ENCODE measurements at regions not wholly inside any gene's neighbourhood (a gene's known extent, or its start where the extent isn't known, plus 50 kb on each side); places are given as distances from the start of the nearest gene placed in this dataset.
"Not testable (repeated sequence)": the region's sequence is repeated elsewhere in the genome, so short reads cannot be mapped to it uniquely, and the experiment has no call there.

DNA sequence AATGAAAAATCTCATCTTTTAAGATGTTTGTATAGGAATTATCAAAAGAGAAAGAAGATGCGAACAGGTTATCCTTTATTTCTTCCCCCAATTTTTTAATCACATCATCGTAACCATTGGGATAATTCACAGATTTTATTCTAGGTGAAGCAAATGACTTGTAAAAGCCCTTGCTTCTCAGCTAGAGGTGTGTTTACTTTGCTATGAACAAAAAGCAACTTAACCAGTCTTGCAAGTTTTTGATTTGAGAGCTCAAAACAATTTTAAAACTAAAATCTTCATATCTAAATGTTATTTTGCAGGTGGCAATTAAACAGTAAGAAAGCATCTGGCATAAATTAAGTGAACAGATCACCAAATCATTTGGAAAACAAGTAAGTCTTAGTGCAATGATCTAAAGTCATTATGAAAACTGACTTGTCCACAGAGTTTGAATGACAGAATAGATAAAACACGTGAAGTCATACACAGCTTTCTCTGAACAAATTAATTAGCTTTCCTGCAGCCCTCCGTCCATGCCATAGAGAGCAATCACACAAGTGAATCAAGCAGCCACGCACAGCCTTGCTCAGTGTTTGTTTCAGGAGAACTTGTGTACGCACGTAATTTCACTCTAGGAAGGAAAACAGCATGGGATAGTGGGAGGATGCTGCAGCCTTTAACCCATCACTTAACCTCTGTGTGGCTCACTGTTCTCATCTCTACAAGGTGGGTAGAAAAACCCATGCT, 85.0 kb upstream of the ZNF800 start:
- H3K4me1 Mint-ChIP-seq (ENCODE audit: low read depth), result no peaks in the 10 kb centered on the region
- H3K9me3 Mint-ChIP-seq (ENCODE audit: low read depth), result peaks cover 2% of the 10 kb centered on the region
- H3K27ac Mint-ChIP-seq (ENCODE audit: unreplicated experiment), result no peak overlapping the region
- TF ChIP-seq, protein P1, sequence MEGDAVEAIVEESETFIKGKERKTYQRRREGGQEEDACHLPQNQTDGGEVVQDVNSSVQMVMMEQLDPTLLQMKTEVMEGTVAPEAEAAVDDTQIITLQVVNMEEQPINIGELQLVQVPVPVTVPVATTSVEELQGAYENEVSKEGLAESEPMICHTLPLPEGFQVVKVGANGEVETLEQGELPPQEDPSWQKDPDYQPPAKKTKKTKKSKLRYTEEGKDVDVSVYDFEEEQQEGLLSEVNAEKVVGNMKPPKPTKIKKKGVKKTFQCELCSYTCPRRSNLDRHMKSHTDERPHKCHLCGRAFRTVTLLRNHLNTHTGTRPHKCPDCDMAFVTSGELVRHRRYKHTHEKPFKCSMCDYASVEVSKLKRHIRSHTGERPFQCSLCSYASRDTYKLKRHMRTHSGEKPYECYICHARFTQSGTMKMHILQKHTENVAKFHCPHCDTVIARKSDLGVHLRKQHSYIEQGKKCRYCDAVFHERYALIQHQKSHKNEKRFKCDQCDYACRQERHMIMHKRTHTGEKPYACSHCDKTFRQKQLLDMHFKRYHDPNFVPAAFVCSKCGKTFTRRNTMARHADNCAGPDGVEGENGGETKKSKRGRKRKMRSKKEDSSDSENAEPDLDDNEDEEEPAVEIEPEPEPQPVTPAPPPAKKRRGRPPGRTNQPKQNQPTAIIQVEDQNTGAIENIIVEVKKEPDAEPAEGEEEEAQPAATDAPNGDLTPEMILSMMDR (IDR thresholded peaks at IDR 0.05), result no peak
- H3K4me3 Mint-ChIP-seq (ENCODE audit: unreplicated experiment), result no peak overlapping the region
- no peak for DNase-seq (ENCODE audit: low spot score)
- H3K27me3 Mint-ChIP-seq (ENCODE audit: low read depth), result peaks cover 11% of the 10 kb centered on the region
- no peaks in the 10 kb centered on the region for H3K36me3 Mint-ChIP-seq (ENCODE audit: low read depth)

GRCh38 chr7:127476618-127477017, 84.1 kb upstream of the ZNF800 start:
- Mint-ChIP-seq H3K27me3 (ENCODE audit: low read depth) (peaks cover 9% of the 10 kb centered on the region), H3K9me3 (ENCODE audit: low read depth) (peaks cover 2% of the 10 kb centered on the region), H3K4me3 (ENCODE audit: unreplicated experiment) (no peak overlapping the region), H3K36me3 (ENCODE audit: low read depth) (no peaks in the 10 kb centered on the region), H3K4me1 (ENCODE audit: low read depth) (no peaks in the 10 kb centered on the region), H3K27ac (ENCODE audit: unreplicated experiment) (no peak overlapping the region)
- no peak for DNase-seq (ENCODE audit: low spot score)
- TF ChIP-seq, protein P1 (IDR thresholded peaks at IDR 0.05), result no peak

DNA sequence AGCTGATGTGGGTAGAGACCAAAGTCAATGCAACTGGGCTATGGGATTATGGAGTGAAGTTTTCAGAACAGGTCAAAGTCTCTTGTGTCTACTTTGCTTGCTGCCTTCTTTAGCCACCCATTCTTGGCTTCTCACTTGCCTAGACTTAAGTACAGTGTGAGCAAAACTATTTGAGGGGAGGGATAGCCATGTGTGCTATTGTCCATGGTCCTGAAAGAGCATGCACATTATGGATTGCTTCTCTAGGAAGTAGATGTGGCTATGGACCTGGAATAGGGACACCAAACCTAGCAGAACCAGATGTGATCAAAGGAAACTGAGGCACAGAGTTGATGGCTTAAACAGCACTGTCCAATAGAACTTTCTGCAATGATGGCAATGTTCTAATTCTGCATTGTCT, 81.9 kb upstream of the ZNF800 start:
- no peaks in the 10 kb centered on the region for H3K4me1 Mint-ChIP-seq (ENCODE audit: low read depth)
- peaks cover 5% of the 10 kb centered on the region for H3K9me3 Mint-ChIP-seq (ENCODE audit: low read depth)
- H3K36me3 Mint-ChIP-seq (ENCODE audit: low read depth), result no peaks in the 10 kb centered on the region
- no peak overlapping the region for H3K4me3 Mint-ChIP-seq (ENCODE audit: unreplicated experiment)
- no peak for DNase-seq (ENCODE audit: low spot score)
- TF ChIP-seq, protein P1 (IDR thresholded peaks at IDR 0.05), result no peak
- H3K27me3 Mint-ChIP-seq (ENCODE audit: low read depth), result peaks cover 8% of the 10 kb centered on the region
- no peak overlapping the region for H3K27ac Mint-ChIP-seq (ENCODE audit: unreplicated experiment)

DNA sequence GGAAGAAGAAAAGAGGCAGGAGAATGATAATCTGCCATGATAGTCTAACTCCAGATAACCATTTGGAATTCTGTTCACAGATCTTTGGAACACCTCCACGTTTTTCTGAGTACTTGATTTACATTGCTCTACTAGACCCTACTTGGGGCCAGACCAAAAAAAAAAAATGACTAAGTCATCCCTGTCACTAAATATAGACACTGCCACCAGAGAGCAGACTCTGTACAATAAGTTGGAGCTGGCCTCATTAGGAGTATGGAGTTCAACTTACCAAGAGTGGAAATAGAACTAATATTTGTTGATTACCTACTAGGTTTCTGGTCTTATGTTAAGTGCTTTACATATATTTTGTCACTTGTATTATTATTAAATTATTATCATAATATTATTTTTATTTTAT, 80.9 kb upstream of the ZNF800 start:
- H3K4me1 Mint-ChIP-seq (ENCODE audit: low read depth), result no peaks in the 10 kb centered on the region
- no peak overlapping the region for H3K27ac Mint-ChIP-seq (ENCODE audit: unreplicated experiment)
- H3K27me3 Mint-ChIP-seq (ENCODE audit: low read depth), result peaks cover 7% of the 10 kb centered on the region
- H3K4me3 Mint-ChIP-seq (ENCODE audit: unreplicated experiment), result no peak overlapping the region
- no peak for DNase-seq (ENCODE audit: low spot score)
- TF ChIP-seq, protein P1 (IDR thresholded peaks at IDR 0.05), result no peak
- H3K9me3 Mint-ChIP-seq (ENCODE audit: low read depth), result peaks cover 5% of the 10 kb centered on the region
- H3K36me3 Mint-ChIP-seq (ENCODE audit: low read depth), result no peaks in the 10 kb centered on the region

GRCh38 chr7:127460077-127460476, 67.6 kb upstream of the ZNF800 start:
- Mint-ChIP-seq H3K36me3 (ENCODE audit: low read depth) (no peaks in the 10 kb centered on the region), H3K4me3 (ENCODE audit: unreplicated experiment) (no peak overlapping the region), H3K9me3 (ENCODE audit: low read depth) (peaks cover 32% of the 10 kb centered on the region), H3K27me3 (ENCODE audit: low read depth) (peaks cover 1% of the 10 kb centered on the region), H3K4me1 (ENCODE audit: low read depth) (no peaks in the 10 kb centered on the region), H3K27ac (ENCODE audit: unreplicated experiment) (no peak overlapping the region)
- DNase-seq (ENCODE audit: low spot score), result no peak
- TF ChIP-seq, protein P1 (IDR thresholded peaks at IDR 0.05), result no peak

GRCh38 chr7:127451258-127451657, 58.8 kb upstream of the ZNF800 start:
- Mint-ChIP-seq H3K9me3 (ENCODE audit: low read depth) (peaks cover 53% of the 10 kb centered on the region), H3K27me3 (ENCODE audit: low read depth) (peaks cover 41% of the 10 kb centered on the region)
- H3K27ac Mint-ChIP-seq (ENCODE audit: unreplicated experiment); H3K4me1 Mint-ChIP-seq (ENCODE audit: low read depth); DNase-seq (ENCODE audit: low spot score); H3K4me3 Mint-ChIP-seq (ENCODE audit: unreplicated experiment); H3K36me3 Mint-ChIP-seq (ENCODE audit: low read depth): not testable (repeated sequence)

Data from chondrocyte (in vitro differentiated cells).